Sciatic nerve (tissue), 2 donors: ENCODE measurements at regions not wholly inside any gene's neighbourhood (a gene's known extent, or its start where the extent isn't known, plus 50 kb on each side); places are given as distances from the start of the nearest gene placed in this dataset.
A peak's percentile ranks its signal among the peaks of the same experiment; 100 is the strongest.

Experiments
- ATAC-seq: fragments of 200-7000 bp; cut with Tn5 transposase; one replicate; pipeline ENCODE4 v1.9.1; 2020; ENCODE audit warnings: mild to moderate bottlenecking, moderate library complexity
- DNase-seq: peaks from one replicate; pipeline ENCODE4 v3.0.0-alpha.2; 2020; ENCODE audit warnings: low spot score
- intact Hi-C: fragments of 100-400 bp; cut with DNase I; formaldehyde crosslinking; loops from one replicate; pipeline ENCODE4 v1.14.2; 2022
- donor health status: DM: no; HTN: no; CAD: no.
- donor health status: DM: no; HTN: no; CAD: no.

- intact Hi-C loops, result no loop called here
- peak; percentile 72 for ATAC-seq
- DNase-seq, result no peak
Measured at GRCh38 chr6:132153221-132153898, 202.2 kb upstream of the CCN2 start.

GRCh38 chr6:132147530-132148011 is 196.4 kb upstream of the CCN2 start:
- intact Hi-C loops, result no loop called here
- ATAC-seq, result peak; percentile 58
- no peak for DNase-seq

DNA sequence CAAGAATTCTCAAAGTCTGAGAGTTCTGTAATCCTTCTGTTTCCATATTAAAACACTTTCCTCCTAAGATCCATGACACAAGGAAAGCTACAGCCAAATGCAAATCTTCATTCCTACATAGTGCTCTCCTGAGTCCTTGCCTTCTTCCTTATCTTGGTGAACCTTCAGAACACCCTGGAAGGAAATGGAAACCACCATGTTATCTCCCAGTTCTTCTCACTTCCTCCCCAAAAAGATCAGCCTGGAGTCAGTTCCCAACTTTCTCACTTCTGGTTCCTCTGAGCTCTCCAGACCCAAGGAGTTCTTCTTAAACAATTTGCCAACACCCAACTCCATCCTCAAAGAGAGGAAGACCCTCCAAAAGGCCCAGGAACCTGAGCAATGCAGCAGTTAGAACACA is 193.3 kb upstream of the CCN2 start:
- DNase-seq (no peak), ATAC-seq (no peak)
- intact Hi-C loops, result no loop called here

DNA sequence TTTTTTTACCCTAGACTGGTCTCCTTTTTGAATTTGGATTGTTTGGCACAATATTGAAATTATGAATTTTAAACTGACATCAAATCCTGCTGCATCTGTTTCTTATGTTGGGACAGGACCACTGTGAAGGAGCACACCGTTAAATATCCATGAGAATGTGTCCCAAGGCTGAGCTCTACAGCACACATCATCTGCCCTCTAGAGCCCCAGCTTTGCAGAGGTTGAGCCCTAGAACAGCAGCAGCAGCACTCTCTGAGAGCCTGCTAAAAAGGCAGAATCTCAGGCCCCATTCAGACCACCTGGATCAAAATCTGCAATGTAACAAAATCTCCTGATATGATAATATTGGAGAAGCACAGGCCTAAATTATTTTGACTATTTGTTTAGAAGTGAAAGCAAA is 192.1 kb upstream of the CCN2 start:
- intact Hi-C loops, result no loop called here
- ATAC-seq, result no peak

GRCh38 chr6:132142768-132143167 is 191.6 kb upstream of the CCN2 start:
- intact Hi-C loops, result no loop called here
- no peak for DNase-seq
- ATAC-seq, result no peak

More for the DNA sequence above, 192.1 kb upstream of the CCN2 start:
- DNase-seq, result no peak

GRCh38 chr6:132142308-132142707 is 191.1 kb upstream of the CCN2 start:
- ATAC-seq (no peak), DNase-seq (no peak)
- intact Hi-C loops, result no loop called here

- no peak for ATAC-seq
- intact Hi-C loops, result no loop called here
- no peak for DNase-seq
Measured at GRCh38 chr6:132140189-132140588, 189.0 kb upstream of the CCN2 start.

GRCh38 chr6:132139611-132140010 is 188.4 kb upstream of the CCN2 start:
- ATAC-seq (no peak), DNase-seq (no peak)
- intact Hi-C loops, result no loop called here

DNA sequence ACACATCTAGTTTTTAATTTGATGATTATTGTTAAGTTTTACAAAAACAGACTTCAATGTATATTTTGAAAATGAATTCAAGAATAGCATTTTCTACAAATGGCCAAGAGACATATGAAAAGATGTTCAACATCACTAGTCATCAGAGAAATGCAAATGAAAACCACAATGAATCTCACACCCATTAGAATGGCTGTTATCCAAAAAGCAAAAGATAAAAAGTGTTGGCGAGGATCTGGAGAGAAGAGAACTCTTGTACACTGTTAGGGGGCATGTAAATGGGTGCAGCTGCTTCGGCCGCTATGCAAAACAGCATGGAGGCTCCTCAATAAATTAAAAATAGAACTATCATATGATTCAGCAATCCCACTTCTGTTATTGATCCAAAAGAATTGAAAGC is 185.8 kb upstream of the CCN2 start:
- DNase-seq (no peak), ATAC-seq (no peak)
- intact Hi-C loops, result no loop called here

- no peak for DNase-seq
- ATAC-seq, result no peak
- intact Hi-C loops, result no loop called here
Measured at GRCh38 chr6:132135409-132135808, 184.2 kb upstream of the CCN2 start.

DNA sequence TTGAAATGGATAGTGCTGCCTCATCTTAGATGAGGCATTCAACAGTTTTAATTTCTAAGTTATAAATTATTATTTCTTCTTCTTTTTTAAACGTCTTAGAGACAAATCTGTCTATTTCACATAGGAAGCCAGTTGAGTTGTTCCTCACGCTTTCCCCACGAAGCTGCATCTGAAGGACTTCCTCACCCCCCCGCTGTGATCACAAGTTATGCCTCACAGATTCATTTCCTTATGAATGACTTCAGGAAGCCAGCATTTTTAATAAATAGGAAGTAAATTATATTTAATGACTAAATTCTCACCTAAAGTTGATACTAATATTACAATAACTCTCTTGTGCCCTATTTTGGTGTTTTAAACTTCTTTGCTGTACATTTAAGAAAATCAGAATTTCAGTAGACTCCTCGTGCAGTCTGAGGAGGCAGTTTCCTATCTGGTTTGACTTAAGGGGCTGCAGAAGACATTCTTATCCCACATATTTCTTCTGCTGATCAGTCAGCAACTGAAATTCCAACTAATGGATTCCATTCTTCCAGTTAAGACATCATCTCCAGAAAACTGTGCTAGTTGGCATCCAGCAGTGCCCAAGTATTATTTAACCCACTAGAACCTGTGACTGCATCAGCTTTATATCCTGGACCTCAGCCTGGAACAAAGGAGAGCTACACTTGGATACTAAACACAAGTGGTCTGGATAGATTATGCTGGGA is 182.7 kb upstream of the CCN2 start:
- intact Hi-C loops, result no loop called here
- DNase-seq (no peak), ATAC-seq (no peak)

DNA sequence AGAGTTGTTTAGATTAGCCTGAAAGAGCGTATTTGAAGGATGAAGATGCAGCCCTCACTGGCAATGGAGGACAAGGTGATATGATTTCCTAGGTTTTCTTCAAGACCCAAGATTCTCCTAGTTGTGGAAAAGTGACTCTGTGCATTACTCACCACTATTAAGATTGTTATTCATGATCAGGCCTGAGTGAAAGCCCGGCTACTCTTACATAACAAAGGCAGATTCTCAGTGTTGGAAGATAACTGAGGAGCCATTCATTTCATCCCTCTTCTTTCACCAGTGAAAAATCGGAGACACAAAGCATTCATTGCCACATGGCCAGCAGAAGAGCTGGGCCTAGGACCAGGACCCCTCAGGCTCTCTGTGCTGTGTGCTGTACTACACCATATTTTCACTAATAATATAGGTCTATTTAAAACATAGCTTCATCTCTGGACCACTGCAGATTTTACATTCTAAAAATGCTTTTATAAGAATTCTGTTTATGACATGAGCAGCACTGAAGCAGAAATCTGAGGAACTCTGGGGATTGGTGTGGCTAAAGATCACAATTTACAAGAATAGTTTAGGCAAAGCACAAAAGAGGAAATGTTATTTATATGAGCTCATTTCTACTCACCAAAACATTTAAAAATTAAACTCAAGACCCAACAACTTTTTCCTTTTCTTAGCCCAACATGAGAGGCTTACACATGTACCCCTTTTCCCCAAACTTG is 181.9 kb upstream of the CCN2 start:
- DNase-seq (no peak), ATAC-seq (peak; percentile 40)
- intact Hi-C loops, result no loop called here

DNA sequence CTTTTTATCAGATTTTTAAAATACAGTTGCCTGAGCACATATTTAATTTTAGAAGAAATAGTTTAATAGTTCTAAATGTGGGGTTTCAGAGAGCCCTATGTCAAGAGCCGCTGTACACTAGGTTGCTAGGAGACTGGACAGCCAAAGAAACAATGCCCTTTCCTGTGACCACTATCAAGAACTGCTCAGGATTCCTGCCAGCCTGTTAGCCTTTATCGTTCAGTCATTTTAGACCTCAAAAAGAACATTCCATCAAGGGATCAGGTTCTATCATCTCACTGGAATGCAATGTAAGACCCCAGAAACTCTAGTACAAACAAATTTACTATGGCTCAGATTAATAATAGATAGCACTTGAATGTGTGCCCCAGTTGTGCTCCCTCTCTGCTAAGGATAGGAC is 181.2 kb upstream of the CCN2 start:
- no peak for ATAC-seq

GRCh38 chr6:132131758-132132157 is 180.6 kb upstream of the CCN2 start:
- no peak for DNase-seq
- ATAC-seq, result peak; percentile 63
- intact Hi-C loops, result no loop called here

More for the DNA sequence above, 181.2 kb upstream of the CCN2 start:
- DNase-seq, result no peak
- intact Hi-C loops, result no loop called here

DNA sequence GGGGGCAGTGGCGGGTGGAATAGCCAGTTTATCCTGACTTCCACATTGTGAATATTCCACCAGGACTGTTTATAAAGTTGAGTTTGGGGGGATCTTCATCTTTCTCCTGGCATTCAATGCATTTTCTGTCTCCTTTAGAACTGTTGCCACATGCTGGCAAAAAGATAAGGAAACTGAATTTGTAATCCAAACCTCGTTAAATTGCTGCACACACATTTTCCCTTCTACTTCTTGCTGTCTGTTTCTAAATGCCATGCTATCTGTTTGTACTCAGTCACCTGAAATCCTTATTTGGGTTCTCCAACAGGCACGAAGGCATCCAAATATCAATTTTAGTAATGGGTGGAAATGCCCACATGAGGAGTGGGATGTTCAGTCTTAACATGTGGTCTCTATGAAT is 180.2 kb upstream of the CCN2 start:
- intact Hi-C loops, result no loop called here
- DNase-seq (no peak), ATAC-seq (no peak)

- intact Hi-C loops, result no loop called here
- ATAC-seq (peak; percentile 83), DNase-seq (no peak)
Measured at GRCh38 chr6:132130626-132131298, 179.6 kb upstream of the CCN2 start.

- ATAC-seq (no peak), DNase-seq (no peak)
- intact Hi-C loops, result no loop called here
Measured at GRCh38 chr6:132128424-132128823, 177.3 kb upstream of the CCN2 start.

GRCh38 chr6:132126150-132126549 is 175.0 kb upstream of the CCN2 start:
- DNase-seq (no peak), ATAC-seq (no peak)
- intact Hi-C loops, result no loop called here

- DNase-seq, result no peak
- intact Hi-C loops, result no loop called here
- ATAC-seq, result peak; percentile 87
Measured at GRCh38 chr6:132122871-132123270, 171.7 kb upstream of the CCN2 start.

- intact Hi-C loops, result no loop called here
Measured at GRCh38 chr6:132122176-132122575, 171.0 kb upstream of the CCN2 start.

More at GRCh38 chr6:132122176-132122575, 171.0 kb upstream of the CCN2 start:
- ATAC-seq, result peak; percentile 20
- DNase-seq, result no peak
